Liver (tissue), 3 donors: ENCODE measurements at regions not wholly inside any gene's neighbourhood (a gene's known extent, or its start where the extent isn't known, plus 50 kb on each side); places are given as distances from the start of the nearest gene placed in this dataset.

Source experiments
- RAD21 ChIP-seq, 2 donors: IDR thresholded peaks; 2 replicates each; pipeline ENCODE4 v1.6.1; 2016; ENCODE audit warnings: antibody characterized with exemption in 2 of 2, mild to moderate bottlenecking in 2 of 2
- REST ChIP-seq: IDR thresholded peaks from 2 replicates; pipeline ENCODE4 v1.6.1; 2016; ENCODE audit warnings: antibody characterized with exemption, mild to moderate bottlenecking
- TAF1 ChIP-seq: conservative IDR thresholded peaks from 2 replicates; pipeline ENCODE4 v1.6.1; 2016; ENCODE audit warnings: antibody characterized with exemption, mild to moderate bottlenecking
- YY1 ChIP-seq: IDR thresholded peaks from 2 replicates; pipeline ENCODE4 v1.6.1; 2016; ENCODE audit warnings: antibody characterized with exemption, mild to moderate bottlenecking
- TF ChIP-seq, protein P1 (sequence below): fragments of 150-350 bp; IDR thresholded peaks from 2 replicates; pipeline ENCODE4 v1.5.1; 2017; ENCODE audit warnings: improper control_type of control experiment, low read depth, low read length; ENCODE audit not compliant: missing input control
- TF ChIP-seq, protein P2 (sequence below): IDR thresholded peaks from 2 replicates; pipeline ENCODE4 v1.6.1; 2016; ENCODE audit warnings: antibody characterized with exemption
- donor health status: healthy.
- donor health status: healthy.

GRCh38 chr5:52255308-52255707 is 532.4 kb upstream of the ITGA1 start:
- TF ChIP-seq, protein P1, sequence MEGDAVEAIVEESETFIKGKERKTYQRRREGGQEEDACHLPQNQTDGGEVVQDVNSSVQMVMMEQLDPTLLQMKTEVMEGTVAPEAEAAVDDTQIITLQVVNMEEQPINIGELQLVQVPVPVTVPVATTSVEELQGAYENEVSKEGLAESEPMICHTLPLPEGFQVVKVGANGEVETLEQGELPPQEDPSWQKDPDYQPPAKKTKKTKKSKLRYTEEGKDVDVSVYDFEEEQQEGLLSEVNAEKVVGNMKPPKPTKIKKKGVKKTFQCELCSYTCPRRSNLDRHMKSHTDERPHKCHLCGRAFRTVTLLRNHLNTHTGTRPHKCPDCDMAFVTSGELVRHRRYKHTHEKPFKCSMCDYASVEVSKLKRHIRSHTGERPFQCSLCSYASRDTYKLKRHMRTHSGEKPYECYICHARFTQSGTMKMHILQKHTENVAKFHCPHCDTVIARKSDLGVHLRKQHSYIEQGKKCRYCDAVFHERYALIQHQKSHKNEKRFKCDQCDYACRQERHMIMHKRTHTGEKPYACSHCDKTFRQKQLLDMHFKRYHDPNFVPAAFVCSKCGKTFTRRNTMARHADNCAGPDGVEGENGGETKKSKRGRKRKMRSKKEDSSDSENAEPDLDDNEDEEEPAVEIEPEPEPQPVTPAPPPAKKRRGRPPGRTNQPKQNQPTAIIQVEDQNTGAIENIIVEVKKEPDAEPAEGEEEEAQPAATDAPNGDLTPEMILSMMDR, result no peak
- TF ChIP-seq REST (no peak), YY1 (no peak), RAD21 (IDR thresholded peaks at IDR 0.05) (no peak), TAF1 (no peak)
- TF ChIP-seq, protein P2, sequence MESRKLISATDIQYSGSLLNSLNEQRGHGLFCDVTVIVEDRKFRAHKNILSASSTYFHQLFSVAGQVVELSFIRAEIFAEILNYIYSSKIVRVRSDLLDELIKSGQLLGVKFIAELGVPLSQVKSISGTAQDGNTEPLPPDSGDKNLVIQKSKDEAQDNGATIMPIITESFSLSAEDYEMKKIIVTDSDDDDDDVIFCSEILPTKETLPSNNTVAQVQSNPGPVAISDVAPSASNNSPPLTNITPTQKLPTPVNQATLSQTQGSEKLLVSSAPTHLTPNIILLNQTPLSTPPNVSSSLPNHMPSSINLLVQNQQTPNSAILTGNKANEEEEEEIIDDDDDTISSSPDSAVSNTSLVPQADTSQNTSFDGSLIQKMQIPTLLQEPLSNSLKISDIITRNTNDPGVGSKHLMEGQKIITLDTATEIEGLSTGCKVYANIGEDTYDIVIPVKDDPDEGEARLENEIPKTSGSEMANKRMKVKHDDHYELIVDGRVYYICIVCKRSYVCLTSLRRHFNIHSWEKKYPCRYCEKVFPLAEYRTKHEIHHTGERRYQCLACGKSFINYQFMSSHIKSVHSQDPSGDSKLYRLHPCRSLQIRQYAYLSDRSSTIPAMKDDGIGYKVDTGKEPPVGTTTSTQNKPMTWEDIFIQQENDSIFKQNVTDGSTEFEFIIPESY, result no peak
